Mesothelial cell of epicardium (in vitro differentiated cells): ENCODE measurements at regions not wholly inside any gene's neighbourhood (a gene's known extent, or its start where the extent isn't known, plus 50 kb on each side); places are given as distances from the start of the nearest gene placed in this dataset.

Experiments used
- DNase-seq, 2 experiments: peaks; one replicate each; pipeline ENCODE4 v3.0.0; 2021; ENCODE audit warnings: low spot score in 2 of 2; ENCODE audit not compliant: unreplicated experiment in 2 of 2
- H3K27ac Mint-ChIP-seq: 2 replicates; pipeline ENCODE4 v1.8.0; 2021; ENCODE audit warnings: mixed read lengths
- H3K27me3 Mint-ChIP-seq: 2 replicates; pipeline ENCODE4 v1.8.0; 2021; ENCODE audit warnings: low read depth, mixed read lengths
- H3K36me3 Mint-ChIP-seq: 2 replicates; pipeline ENCODE4 v1.8.0; 2021; ENCODE audit warnings: mixed read lengths
- H3K4me1 Mint-ChIP-seq: 2 replicates; pipeline ENCODE4 v1.8.0; 2021; ENCODE audit warnings: mixed read lengths
- H3K4me3 Mint-ChIP-seq: 2 replicates; pipeline ENCODE4 v1.8.0; 2021; ENCODE audit warnings: mild to moderate bottlenecking, moderate library complexity, mixed read lengths
- H3K9me3 Mint-ChIP-seq: 2 replicates; pipeline ENCODE4 v1.8.0; 2021; ENCODE audit warnings: mixed read lengths
- TF ChIP-seq, protein P1 (sequence below): fragments of 200-600 bp; sonication (generic); IDR thresholded peaks from one replicate; pipeline ENCODE4 v1.5.0; 2021; ENCODE audit warnings: antibody characterized with exemption; ENCODE audit not compliant: unreplicated experiment

DNA sequence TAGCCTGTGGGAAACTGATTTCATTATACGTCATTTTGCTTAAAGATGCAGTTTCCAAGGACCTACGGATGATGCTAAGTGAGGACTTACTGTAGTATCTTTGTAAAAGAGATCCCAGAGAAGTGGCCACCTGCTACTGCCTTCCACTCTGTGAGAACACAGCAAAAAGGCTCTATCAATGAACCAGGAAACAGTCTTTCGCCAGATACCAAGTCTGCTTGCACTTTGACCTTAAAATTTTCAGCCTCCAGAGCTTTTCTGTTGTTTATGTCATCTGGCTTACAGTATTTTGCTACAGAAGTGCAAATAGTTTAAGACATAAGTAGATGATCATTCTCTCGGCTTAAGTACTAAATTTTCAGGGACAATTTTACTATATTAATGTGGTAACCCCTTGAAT is 847.9 kb upstream of the CHAC2 start:
- no peak overlapping the region for H3K4me3 Mint-ChIP-seq
- TF ChIP-seq, protein P1, sequence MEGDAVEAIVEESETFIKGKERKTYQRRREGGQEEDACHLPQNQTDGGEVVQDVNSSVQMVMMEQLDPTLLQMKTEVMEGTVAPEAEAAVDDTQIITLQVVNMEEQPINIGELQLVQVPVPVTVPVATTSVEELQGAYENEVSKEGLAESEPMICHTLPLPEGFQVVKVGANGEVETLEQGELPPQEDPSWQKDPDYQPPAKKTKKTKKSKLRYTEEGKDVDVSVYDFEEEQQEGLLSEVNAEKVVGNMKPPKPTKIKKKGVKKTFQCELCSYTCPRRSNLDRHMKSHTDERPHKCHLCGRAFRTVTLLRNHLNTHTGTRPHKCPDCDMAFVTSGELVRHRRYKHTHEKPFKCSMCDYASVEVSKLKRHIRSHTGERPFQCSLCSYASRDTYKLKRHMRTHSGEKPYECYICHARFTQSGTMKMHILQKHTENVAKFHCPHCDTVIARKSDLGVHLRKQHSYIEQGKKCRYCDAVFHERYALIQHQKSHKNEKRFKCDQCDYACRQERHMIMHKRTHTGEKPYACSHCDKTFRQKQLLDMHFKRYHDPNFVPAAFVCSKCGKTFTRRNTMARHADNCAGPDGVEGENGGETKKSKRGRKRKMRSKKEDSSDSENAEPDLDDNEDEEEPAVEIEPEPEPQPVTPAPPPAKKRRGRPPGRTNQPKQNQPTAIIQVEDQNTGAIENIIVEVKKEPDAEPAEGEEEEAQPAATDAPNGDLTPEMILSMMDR: no peak

DNA sequence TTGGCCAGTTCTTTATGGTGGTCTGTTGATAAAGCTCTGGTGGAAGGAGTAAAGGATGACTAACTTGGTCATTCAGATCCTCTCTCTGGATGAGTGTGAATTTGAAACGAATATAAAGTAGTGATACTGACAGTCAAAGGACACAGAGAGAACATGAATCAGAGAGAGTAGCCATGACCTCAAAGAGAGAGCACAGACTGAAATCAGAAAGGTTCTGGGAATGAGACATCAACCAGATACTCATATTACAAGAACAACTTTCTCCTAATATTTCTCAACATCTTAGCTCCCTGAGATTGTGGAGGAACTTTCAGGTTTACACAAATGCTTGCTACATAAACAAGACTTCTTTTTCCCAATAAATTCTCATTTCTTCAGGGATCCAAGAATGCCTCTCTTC is 849.1 kb upstream of the CHAC2 start:
- Mint-ChIP-seq H3K27ac (no peak overlapping the region), H3K27me3 (no peaks in the 10 kb centered on the region), H3K4me1 (peaks cover 2% of the 10 kb centered on the region), H3K36me3 (no peaks in the 10 kb centered on the region), H3K4me3 (no peak overlapping the region), H3K9me3 (no peaks in the 10 kb centered on the region)
- TF ChIP-seq, protein P1: no peak
- DNase-seq: no peak

More for the DNA sequence above, 847.9 kb upstream of the CHAC2 start:
- no peak for DNase-seq
- Mint-ChIP-seq H3K9me3 (no peaks in the 10 kb centered on the region), H3K4me1 (peaks cover 2% of the 10 kb centered on the region), H3K27ac (no peak overlapping the region), H3K36me3 (no peaks in the 10 kb centered on the region), H3K27me3 (no peaks in the 10 kb centered on the region)

DNA sequence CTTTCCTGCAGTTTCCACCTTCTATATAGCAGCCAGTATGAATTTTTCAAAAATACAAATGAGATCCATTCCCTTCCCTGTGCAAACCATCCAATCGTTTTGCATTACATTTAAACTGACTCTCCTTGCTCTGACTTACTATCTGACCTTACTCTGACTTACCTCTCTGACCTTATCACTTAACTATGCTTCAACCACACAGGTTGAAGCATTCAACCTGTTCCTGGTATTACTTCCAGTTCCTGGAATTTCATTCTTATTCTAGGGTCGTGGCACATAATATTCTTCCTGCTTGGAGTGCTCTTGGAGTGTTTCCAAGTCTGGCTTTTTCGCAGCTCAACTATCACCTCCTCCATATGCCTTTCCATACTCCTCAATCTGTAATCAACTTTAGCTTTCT is 850.6 kb upstream of the CHAC2 start:
- DNase-seq: no peak
- no peaks in the 10 kb centered on the region for H3K36me3 Mint-ChIP-seq
- no peak overlapping the region for H3K27ac Mint-ChIP-seq
- H3K9me3 Mint-ChIP-seq: no peaks in the 10 kb centered on the region
- peaks cover 2% of the 10 kb centered on the region for H3K4me1 Mint-ChIP-seq
- TF ChIP-seq, protein P1: no peak
- no peak overlapping the region for H3K4me3 Mint-ChIP-seq
- no peaks in the 10 kb centered on the region for H3K27me3 Mint-ChIP-seq

DNA sequence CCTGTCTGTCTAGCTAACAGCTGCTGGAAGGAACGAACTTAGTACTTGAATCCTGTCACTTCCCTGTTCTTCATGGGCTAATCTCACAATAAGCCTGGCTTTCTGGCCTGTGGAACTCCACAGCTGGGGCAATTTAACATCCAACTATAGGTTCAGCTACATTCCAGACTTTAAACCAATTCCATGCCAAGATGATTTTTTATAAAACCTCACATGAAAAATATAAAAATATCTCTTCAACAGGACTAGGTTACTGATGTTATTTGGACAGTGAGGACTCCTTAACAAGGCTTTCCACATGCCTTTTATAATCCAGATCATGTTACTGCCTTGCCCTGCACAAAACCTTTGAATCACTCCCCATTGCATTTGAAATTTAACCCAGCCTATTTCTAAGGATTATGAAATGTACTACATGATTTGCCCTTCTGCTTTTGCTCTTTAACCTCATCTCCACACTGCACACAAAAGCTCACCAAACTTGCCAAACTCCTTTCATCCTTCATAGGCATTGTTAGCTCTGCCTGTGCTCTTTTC is 863.2 kb upstream of the CHAC2 start:
- Mint-ChIP-seq H3K9me3 (peaks cover 53% of the 10 kb centered on the region), H3K4me1 (peaks cover 4% of the 10 kb centered on the region), H3K4me3 (no peak overlapping the region), H3K27ac (no peak overlapping the region), H3K36me3 (peaks cover 1% of the 10 kb centered on the region), H3K27me3 (no peaks in the 10 kb centered on the region)
- TF ChIP-seq, protein P1: no peak
- DNase-seq: no peak

DNA sequence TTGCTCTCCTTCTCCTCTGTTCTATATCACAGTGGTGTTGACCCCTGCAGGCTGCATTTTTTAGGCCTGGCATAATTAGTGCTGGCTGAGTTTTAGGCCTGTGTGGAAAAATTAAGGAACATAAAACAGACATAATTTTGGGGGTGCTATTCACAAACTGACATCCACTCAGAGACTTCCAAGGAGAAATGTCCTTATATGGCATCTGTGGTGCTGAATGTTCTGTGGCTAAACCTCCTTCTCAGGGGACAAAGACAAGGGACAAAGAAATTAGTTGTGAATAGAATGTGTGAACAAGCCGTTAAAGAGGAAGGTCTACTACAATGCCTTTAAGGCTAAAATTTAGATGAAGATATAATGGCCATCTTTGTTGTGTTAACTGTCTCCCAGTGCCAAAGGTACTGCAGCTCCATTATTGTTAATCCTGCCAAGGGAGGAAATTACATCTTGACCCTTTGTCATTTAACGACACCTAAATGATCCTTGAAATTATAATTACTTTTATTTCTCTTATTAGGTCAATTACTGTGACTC is 870.0 kb upstream of the CHAC2 start:
- H3K27ac Mint-ChIP-seq: no peak overlapping the region
- H3K9me3 Mint-ChIP-seq: peaks cover 57% of the 10 kb centered on the region
- no peaks in the 10 kb centered on the region for H3K4me1 Mint-ChIP-seq

More for the DNA sequence above, 870.0 kb upstream of the CHAC2 start:
- Mint-ChIP-seq H3K36me3 (peaks cover 3% of the 10 kb centered on the region), H3K4me3 (no peak overlapping the region), H3K27me3 (no peaks in the 10 kb centered on the region)
- TF ChIP-seq, protein P1: no peak
- DNase-seq: no peak
